ENCODE measurements at regions not wholly inside any gene's neighbourhood (a gene's known extent, or its start where the extent isn't known, plus 50 kb on each side); places are given as distances from the start of the nearest gene placed in this dataset.

DNA sequence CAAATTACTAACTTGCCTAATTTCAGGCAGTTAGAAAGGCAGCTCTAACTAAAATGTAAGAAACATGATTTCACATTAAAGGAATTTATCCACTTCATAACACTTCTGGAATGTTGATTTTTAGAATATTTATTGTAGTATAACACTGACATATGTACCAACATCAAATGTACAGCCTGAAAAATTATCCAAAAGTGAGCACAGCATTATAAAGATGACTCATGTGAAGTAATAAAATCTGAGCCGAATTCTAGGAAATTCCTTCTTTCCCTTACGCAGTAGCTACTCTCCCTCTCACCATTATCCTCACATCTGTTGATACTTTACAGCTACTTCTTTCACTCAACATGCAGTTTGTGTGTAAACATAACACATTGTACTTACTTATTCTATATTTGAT, 610.6 kb downstream of the ZWINT start:
- ATAC-seq (peak; percentile 93), DNase-seq (peak; percentile 70)
- H3K9me3 ChIP-seq (ENCODE audit: low read length) = no peaks in the 10 kb centered on the region
- H3K4me3 ChIP-seq (ENCODE audit: low read length) = no peak overlapping the region
- H2AFZ ChIP-seq (ENCODE audit: low read length) = no peak overlapping the region
- 0 out of 2 replicates have a peak overlapping the region, but pooled peaks have one; percentile 2 for H3K4me2 ChIP-seq (ENCODE audit: low read length)
- no peaks in the 10 kb centered on the region for H3K4me1 ChIP-seq (ENCODE audit: insufficient read depth, low read length)
- H3K79me2 ChIP-seq (ENCODE audit: low read length) = no peaks in the 10 kb centered on the region
- H3K27ac ChIP-seq (ENCODE audit: low read length) = no peak overlapping the region
- H3K9me2 ChIP-seq (replicated peaks; ENCODE audit: low read length) = no peaks in the 10 kb centered on the region
- intact Hi-C loops (cut with micrococcal nuclease) = loop anchor here (2.0 kb wide), 1 partner anchor 16 kb away; no protein-coding TSS in a partner anchor
- H3F3A ChIP-seq (ENCODE audit: low read length, unreplicated experiment) = no peaks in the 10 kb centered on the region
- POLR2A ChIA-PET (ENCODE audit: unreplicated experiment) = no interaction called here
- no TSS peak for BruUV-seq (replicated peaks)
- TF ChIP-seq EZH2 (IDR thresholded peaks at IDR 0.05; ENCODE audit: low read length, unreplicated experiment) (no peak), EZH2phosphoT487 (IDR thresholded peaks at IDR 0.05; ENCODE audit: borderline replicate concordance, low read length) (no peak)
- TF ChIP-seq, protein P1, sequence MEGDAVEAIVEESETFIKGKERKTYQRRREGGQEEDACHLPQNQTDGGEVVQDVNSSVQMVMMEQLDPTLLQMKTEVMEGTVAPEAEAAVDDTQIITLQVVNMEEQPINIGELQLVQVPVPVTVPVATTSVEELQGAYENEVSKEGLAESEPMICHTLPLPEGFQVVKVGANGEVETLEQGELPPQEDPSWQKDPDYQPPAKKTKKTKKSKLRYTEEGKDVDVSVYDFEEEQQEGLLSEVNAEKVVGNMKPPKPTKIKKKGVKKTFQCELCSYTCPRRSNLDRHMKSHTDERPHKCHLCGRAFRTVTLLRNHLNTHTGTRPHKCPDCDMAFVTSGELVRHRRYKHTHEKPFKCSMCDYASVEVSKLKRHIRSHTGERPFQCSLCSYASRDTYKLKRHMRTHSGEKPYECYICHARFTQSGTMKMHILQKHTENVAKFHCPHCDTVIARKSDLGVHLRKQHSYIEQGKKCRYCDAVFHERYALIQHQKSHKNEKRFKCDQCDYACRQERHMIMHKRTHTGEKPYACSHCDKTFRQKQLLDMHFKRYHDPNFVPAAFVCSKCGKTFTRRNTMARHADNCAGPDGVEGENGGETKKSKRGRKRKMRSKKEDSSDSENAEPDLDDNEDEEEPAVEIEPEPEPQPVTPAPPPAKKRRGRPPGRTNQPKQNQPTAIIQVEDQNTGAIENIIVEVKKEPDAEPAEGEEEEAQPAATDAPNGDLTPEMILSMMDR (conservative IDR thresholded peaks at IDR 0.05; ENCODE audit: low read depth, low read length) = no peak
- H3K9ac ChIP-seq (ENCODE audit: low read length) = no peak overlapping the region
- no peaks in the 10 kb centered on the region for H4K20me1 ChIP-seq (ENCODE audit: low read length)
- no peaks in the 10 kb centered on the region for H3K27me3 ChIP-seq (ENCODE audit: low read length)
- CTCF ChIA-PET = interaction anchor here (0.6 kb wide), 1 partner anchor 893 kb away, joined by 5 read pairs; no protein-coding TSS in a partner anchor
- no peaks in the 10 kb centered on the region for H3K36me3 ChIP-seq (ENCODE audit: low read depth, low read length)

DNA sequence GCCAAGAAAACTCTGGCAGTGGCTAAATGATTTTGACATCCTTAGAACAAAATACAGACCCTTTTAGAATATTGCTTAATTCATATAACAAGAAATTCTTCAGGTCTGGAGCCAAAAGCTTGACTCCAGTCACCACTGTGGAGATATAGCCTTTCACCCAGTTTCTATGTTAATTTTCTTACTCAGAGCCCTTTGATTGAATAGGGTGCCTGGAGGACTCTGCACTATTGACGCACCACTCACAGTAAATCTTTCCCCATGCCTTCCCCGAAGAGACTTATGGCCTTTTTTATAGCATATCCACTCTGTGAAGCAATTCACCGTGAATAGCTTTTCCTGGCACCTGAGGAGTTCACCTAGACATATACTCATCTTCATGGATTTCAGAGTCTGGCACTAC, 613.8 kb downstream of the ZWINT start:
- H2AFZ ChIP-seq (ENCODE audit: low read length) = no peak overlapping the region
- no peaks in the 10 kb centered on the region for H3K27me3 ChIP-seq (ENCODE audit: low read length)
- H3K9ac ChIP-seq (ENCODE audit: low read length) = no peak overlapping the region
- H3F3A ChIP-seq (ENCODE audit: low read length, unreplicated experiment) = no peaks in the 10 kb centered on the region
- CTCF ChIA-PET = no interaction called here
- H3K79me2 ChIP-seq (ENCODE audit: low read length) = no peaks in the 10 kb centered on the region
- TF ChIP-seq, protein P1 (conservative IDR thresholded peaks at IDR 0.05; ENCODE audit: low read depth, low read length) = no peak
- TF ChIP-seq EZH2 (IDR thresholded peaks at IDR 0.05; ENCODE audit: low read length, unreplicated experiment) (no peak), EZH2phosphoT487 (IDR thresholded peaks at IDR 0.05; ENCODE audit: borderline replicate concordance, low read length) (no peak)
- H3K4me3 ChIP-seq (ENCODE audit: low read length) = no peak overlapping the region
- no peak overlapping the region for H3K4me2 ChIP-seq (ENCODE audit: low read length)
- intact Hi-C loops (cut with micrococcal nuclease) = no loop called here
- no peaks in the 10 kb centered on the region for H4K20me1 ChIP-seq (ENCODE audit: low read length)
- no peaks in the 10 kb centered on the region for H3K4me1 ChIP-seq (ENCODE audit: insufficient read depth, low read length)
- BruUV-seq (replicated peaks) = no TSS peak
- no peaks in the 10 kb centered on the region for H3K9me3 ChIP-seq (ENCODE audit: low read length)
- no peaks in the 10 kb centered on the region for H3K36me3 ChIP-seq (ENCODE audit: low read depth, low read length)
- POLR2A ChIA-PET (ENCODE audit: unreplicated experiment) = no interaction called here
- no peaks in the 10 kb centered on the region for H3K9me2 ChIP-seq (replicated peaks; ENCODE audit: low read length)
- no peak overlapping the region for H3K27ac ChIP-seq (ENCODE audit: low read length)
- ATAC-seq = no peak
- no peak for DNase-seq

DNA sequence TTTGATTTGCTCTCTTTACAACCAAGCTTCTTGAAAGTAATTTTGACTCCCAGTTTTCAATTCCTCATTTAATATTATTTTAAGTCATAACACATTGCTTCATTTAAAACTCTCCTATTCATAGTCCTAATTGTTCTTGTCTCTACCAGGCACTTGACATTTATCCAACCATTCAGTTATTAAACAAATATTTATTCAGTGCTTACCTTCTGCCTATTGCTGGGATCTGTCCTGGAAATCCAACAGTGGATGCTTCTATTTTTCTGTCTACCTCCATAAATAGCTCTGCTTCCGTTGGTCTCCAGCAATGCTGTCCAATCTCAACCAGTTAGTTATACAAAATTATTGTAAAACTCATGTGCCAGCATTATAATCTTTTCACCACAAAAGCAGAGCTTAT, 615.1 kb downstream of the ZWINT start:
- ChIA-PET POLR2A (ENCODE audit: unreplicated experiment) (no interaction called here), CTCF (no interaction called here)
- BruUV-seq (replicated peaks) = no TSS peak
- DNase-seq (no peak), ATAC-seq (peak; percentile 27; the same call in 1 of the 2 replicates)
- Histone ChIP-seq H3K9me2 (replicated peaks; ENCODE audit: low read length) (no peaks in the 10 kb centered on the region), H3K9ac (ENCODE audit: low read length) (no peak overlapping the region), H3K4me2 (ENCODE audit: low read length) (no peak overlapping the region), H2AFZ (ENCODE audit: low read length) (no peak overlapping the region), H3K36me3 (ENCODE audit: low read depth, low read length) (no peaks in the 10 kb centered on the region), H3K27ac (ENCODE audit: low read length) (no peak overlapping the region), H3K4me1 (ENCODE audit: insufficient read depth, low read length) (no peaks in the 10 kb centered on the region), H3F3A (ENCODE audit: low read length, unreplicated experiment) (no peaks in the 10 kb centered on the region), H3K4me3 (ENCODE audit: low read length) (no peak overlapping the region), H3K9me3 (ENCODE audit: low read length) (no peaks in the 10 kb centered on the region), H3K79me2 (ENCODE audit: low read length) (no peaks in the 10 kb centered on the region), H3K27me3 (ENCODE audit: low read length) (no peaks in the 10 kb centered on the region), H4K20me1 (ENCODE audit: low read length) (no peaks in the 10 kb centered on the region)
- TF ChIP-seq, protein P1 (conservative IDR thresholded peaks at IDR 0.05; ENCODE audit: low read depth, low read length) = no peak
- TF ChIP-seq EZH2 (IDR thresholded peaks at IDR 0.05; ENCODE audit: low read length, unreplicated experiment) = no peak
- TF ChIP-seq EZH2phosphoT487 (IDR thresholded peaks at IDR 0.05; ENCODE audit: borderline replicate concordance, low read length) = no peak
- intact Hi-C loops (cut with micrococcal nuclease) = no loop called here
